ENCODE measurements at regions not wholly inside any gene's neighbourhood (a gene's known extent, or its start where the extent isn't known, plus 50 kb on each side); places are given as distances from the start of the nearest gene placed in this dataset.
"Not testable (repeated sequence)": the region's sequence is repeated elsewhere in the genome, so short reads cannot be mapped to it uniquely, and the experiment has no call there.

DNA sequence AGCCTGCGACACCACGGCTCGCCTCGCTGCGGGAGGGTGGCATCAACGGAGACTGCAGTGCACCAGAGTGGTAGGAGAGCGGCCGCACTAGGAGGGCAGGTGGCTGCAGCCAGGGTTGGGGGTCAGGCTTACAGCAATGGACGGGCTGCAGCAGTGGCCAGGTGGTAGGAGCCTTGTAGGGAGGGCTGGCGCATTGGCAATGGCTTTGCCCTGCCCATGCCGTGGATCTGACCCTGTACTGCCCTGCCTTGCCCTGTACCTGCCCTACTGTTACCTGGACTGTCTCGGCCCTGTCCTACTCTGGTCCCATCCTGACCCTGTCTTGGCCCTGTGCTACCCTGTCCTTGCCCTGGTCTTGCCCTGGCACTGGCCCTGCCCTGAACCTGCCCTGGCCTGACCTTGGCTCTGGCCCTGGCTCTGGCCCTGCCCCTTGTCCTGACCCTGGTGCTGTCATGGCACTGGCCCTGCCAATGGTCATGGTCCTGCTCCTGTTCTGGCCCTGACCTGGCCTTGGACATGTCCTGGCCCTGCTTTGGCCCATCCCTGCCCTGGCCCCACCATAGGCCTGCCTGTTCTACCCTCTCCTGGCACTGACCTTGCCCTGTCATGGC lies 240.0 kb downstream of the GOLGA6L6 start:
- not testable (repeated sequence) for H3K9ac ChIP-seq (ENCODE audit: low read length); H3K27me3 ChIP-seq (ENCODE audit: control insufficient read depth, insufficient read depth, low read length); H3K4me3 ChIP-seq (ENCODE audit: low read length); H3K9me3 ChIP-seq (ENCODE audit: control insufficient read depth, low read length); H3K4me1 ChIP-seq (ENCODE audit: control insufficient read depth, insufficient read depth, low read length); H3K36me3 ChIP-seq (ENCODE audit: control insufficient read depth, insufficient read depth, low read length)

DNA sequence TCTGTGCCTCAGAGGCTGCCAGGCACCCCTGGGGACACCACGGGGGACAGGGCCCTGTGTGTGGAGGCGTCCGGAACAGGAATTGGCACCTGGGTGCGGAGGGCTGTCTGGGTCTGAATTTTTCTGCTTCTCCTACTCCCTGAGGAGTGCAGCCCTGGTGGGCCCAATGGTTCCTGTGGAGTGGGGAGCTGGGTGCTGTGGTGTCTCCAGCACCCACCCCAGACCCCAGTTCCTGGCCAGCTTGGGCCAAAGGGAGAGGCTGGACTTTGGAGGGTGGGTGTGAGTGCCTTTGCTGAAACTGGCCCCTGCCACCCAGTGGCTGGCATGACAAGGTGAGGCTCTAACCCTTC lies 240.6 kb downstream of the GOLGA6L6 start:
- not testable (repeated sequence) for H3K9me3 ChIP-seq (ENCODE audit: control insufficient read depth, low read length); H3K9ac ChIP-seq (ENCODE audit: low read length); H3K27me3 ChIP-seq (ENCODE audit: control insufficient read depth, insufficient read depth, low read length); H3K4me1 ChIP-seq (ENCODE audit: control insufficient read depth, insufficient read depth, low read length); H3K4me3 ChIP-seq (ENCODE audit: low read length); H3K36me3 ChIP-seq (ENCODE audit: control insufficient read depth, insufficient read depth, low read length)

GRCh38 chr15:20300351-20301040 lies 241.1 kb downstream of the GOLGA6L6 start:
- H3K9ac ChIP-seq (ENCODE audit: low read length); H3K4me3 ChIP-seq (ENCODE audit: low read length); H3K36me3 ChIP-seq (ENCODE audit: control insufficient read depth, insufficient read depth, low read length); H3K27me3 ChIP-seq (ENCODE audit: control insufficient read depth, insufficient read depth, low read length); H3K9me3 ChIP-seq (ENCODE audit: control insufficient read depth, low read length); H3K4me1 ChIP-seq (ENCODE audit: control insufficient read depth, insufficient read depth, low read length): not testable (repeated sequence)

DNA sequence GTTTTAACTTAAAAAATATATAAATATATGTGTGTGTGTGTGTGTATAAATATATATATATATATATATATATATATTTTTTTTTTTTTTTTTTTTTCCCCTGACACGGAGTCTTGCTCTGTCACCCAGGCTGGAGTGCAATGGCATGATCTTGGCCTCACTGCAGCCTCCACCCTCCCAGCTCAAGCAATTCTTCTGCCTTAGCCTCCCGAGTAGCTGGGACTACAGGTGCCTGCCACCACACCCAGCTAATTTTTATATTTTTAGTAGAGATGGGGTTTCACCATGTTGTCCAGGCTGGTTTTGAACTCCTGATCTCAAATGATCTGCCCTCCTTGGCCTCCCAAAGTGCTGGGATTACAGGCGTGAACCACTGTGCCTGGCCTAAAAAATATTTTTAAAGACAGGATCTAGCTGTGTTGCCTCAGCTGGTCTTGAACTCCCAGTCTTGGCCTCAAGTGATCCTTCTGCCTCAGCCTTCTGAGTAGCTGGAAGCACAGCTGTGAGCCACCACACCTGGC lies 243.9 kb downstream of the GOLGA6L6 start:
- not testable (repeated sequence) for H3K4me1 ChIP-seq (ENCODE audit: control insufficient read depth, insufficient read depth, low read length); H3K36me3 ChIP-seq (ENCODE audit: control insufficient read depth, insufficient read depth, low read length); H3K9ac ChIP-seq (ENCODE audit: low read length); H3K27me3 ChIP-seq (ENCODE audit: control insufficient read depth, insufficient read depth, low read length); H3K4me3 ChIP-seq (ENCODE audit: low read length); H3K9me3 ChIP-seq (ENCODE audit: control insufficient read depth, low read length)

DNA sequence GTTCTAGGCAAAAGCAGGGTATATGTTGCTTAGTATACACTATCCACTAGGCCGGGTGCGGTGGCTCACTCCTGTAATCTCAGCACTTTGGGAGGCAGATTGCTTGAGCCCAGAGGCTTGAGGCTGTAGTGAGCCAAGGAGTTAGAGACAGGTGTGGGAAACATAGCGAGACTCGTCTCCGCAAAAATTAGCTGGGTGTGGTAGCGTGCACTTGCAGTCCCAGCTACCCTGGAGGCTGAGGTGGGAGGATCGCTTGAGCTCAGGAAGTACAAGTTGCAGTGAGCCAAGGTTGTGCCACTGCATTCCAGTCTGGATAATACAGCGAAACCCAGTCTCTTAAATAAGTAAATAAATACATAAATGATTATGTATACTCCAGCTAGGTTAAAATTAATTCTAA lies 245.3 kb downstream of the GOLGA6L6 start:
- H3K9ac ChIP-seq (ENCODE audit: low read length); H3K4me3 ChIP-seq (ENCODE audit: low read length); H3K27me3 ChIP-seq (ENCODE audit: control insufficient read depth, insufficient read depth, low read length); H3K4me1 ChIP-seq (ENCODE audit: control insufficient read depth, insufficient read depth, low read length); H3K36me3 ChIP-seq (ENCODE audit: control insufficient read depth, insufficient read depth, low read length); H3K9me3 ChIP-seq (ENCODE audit: control insufficient read depth, low read length): not testable (repeated sequence)

GRCh38 chr15:20295238-20295811 lies 246.3 kb downstream of the GOLGA6L6 start:
- Histone ChIP-seq H3K36me3 (ENCODE audit: control insufficient read depth, insufficient read depth, low read length) (no peaks in the 10 kb centered on the region), H3K9me3 (ENCODE audit: control insufficient read depth, low read length) (no peaks in the 10 kb centered on the region), H3K27me3 (ENCODE audit: control insufficient read depth, insufficient read depth, low read length) (no peaks in the 10 kb centered on the region), H3K9ac (ENCODE audit: low read length) (no peak overlapping the region), H3K4me1 (ENCODE audit: control insufficient read depth, insufficient read depth, low read length) (no peaks in the 10 kb centered on the region), H3K4me3 (ENCODE audit: low read length) (no peak overlapping the region)

DNA sequence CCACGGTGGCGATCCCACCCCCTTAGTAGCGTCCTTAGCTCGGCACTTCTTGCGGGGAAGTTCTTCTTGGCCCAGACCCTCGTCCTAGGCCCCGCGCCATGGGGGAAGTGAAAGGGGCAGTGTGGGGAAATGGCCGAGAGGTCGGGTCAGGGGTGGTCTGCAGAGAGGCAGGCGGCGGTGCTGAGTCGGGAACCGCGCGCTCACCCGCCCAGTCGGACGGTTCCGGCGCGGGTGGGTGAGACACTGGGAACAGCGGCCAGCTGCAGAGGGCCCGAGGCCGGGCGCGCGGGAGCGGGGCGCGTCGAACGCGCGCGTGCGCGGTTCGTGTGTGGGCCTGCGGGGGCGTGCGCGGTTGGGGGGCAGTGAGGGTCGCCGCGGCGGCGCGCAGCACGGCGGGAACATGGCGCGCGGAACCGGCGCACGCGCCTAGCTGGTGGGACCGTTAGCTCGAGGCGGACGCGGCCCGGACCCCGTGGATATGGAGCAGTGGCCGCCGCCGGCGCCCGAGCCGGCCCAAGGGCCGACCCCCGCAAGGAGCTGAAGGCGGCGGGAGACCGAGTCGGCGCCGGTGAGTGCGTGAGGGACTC lies 246.9 kb downstream of the GOLGA6L6 start:
- Histone ChIP-seq H3K9ac (ENCODE audit: low read length) (no peak overlapping the region), H3K27me3 (ENCODE audit: control insufficient read depth, insufficient read depth, low read length) (no peaks in the 10 kb centered on the region), H3K4me1 (ENCODE audit: control insufficient read depth, insufficient read depth, low read length) (no peaks in the 10 kb centered on the region), H3K9me3 (ENCODE audit: control insufficient read depth, low read length) (no peaks in the 10 kb centered on the region), H3K36me3 (ENCODE audit: control insufficient read depth, insufficient read depth, low read length) (no peaks in the 10 kb centered on the region), H3K4me3 (ENCODE audit: low read length) (no peak overlapping the region)

- H3K4me1 ChIP-seq (ENCODE audit: control insufficient read depth, insufficient read depth, low read length); H3K36me3 ChIP-seq (ENCODE audit: control insufficient read depth, insufficient read depth, low read length); H3K4me3 ChIP-seq (ENCODE audit: low read length); H3K27me3 ChIP-seq (ENCODE audit: control insufficient read depth, insufficient read depth, low read length); H3K9ac ChIP-seq (ENCODE audit: low read length); H3K9me3 ChIP-seq (ENCODE audit: control insufficient read depth, low read length): not testable (repeated sequence)
These were observed 249.1 kb downstream of the GOLGA6L6 start for GRCh38 chr15:20292422-20293005.

- H3K9me3 ChIP-seq (ENCODE audit: control insufficient read depth, low read length); H3K9ac ChIP-seq (ENCODE audit: low read length); H3K27me3 ChIP-seq (ENCODE audit: control insufficient read depth, insufficient read depth, low read length); H3K4me1 ChIP-seq (ENCODE audit: control insufficient read depth, insufficient read depth, low read length); H3K4me3 ChIP-seq (ENCODE audit: low read length); H3K36me3 ChIP-seq (ENCODE audit: control insufficient read depth, insufficient read depth, low read length): not testable (repeated sequence)
These were observed 250.0 kb downstream of the GOLGA6L6 start for GRCh38 chr15:20291616-20292015.

DNA sequence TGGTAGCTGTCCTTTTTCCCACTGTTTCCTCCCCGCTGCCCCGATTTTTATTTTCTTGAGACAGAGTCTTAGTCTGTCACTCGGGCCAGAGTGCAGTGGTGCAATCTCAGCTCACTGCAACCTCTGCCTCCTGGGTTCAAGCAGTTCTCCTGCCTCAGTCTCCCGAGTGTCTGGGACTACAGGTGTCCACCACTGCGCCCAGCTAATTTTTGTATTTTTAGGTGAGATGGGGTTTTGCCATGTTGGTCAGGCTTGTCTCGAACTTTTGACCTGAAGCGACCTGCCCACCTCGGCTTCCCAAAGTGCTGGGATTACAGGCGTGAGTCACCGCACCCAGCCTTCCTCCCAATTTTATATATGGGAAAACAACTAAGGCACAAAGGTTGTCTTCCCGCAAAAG lies 251.0 kb downstream of the GOLGA6L6 start:
- H3K9me3 ChIP-seq (ENCODE audit: control insufficient read depth, low read length); H3K9ac ChIP-seq (ENCODE audit: low read length); H3K27me3 ChIP-seq (ENCODE audit: control insufficient read depth, insufficient read depth, low read length); H3K36me3 ChIP-seq (ENCODE audit: control insufficient read depth, insufficient read depth, low read length); H3K4me3 ChIP-seq (ENCODE audit: low read length); H3K4me1 ChIP-seq (ENCODE audit: control insufficient read depth, insufficient read depth, low read length): not testable (repeated sequence)

- not testable (repeated sequence) for H3K4me1 ChIP-seq (ENCODE audit: control insufficient read depth, insufficient read depth, low read length); H3K27me3 ChIP-seq (ENCODE audit: control insufficient read depth, insufficient read depth, low read length); H3K9ac ChIP-seq (ENCODE audit: low read length); H3K4me3 ChIP-seq (ENCODE audit: low read length); H3K36me3 ChIP-seq (ENCODE audit: control insufficient read depth, insufficient read depth, low read length); H3K9me3 ChIP-seq (ENCODE audit: control insufficient read depth, low read length)
These were observed 252.0 kb downstream of the GOLGA6L6 start for GRCh38 chr15:20289538-20290103.
